ENCODE measurements at regions not wholly inside any gene's neighbourhood (a gene's known extent, or its start where the extent isn't known, plus 50 kb on each side); places are given as distances from the start of the nearest gene placed in this dataset.
"Not testable (repeated sequence)": the region's sequence is repeated elsewhere in the genome, so short reads cannot be mapped to it uniquely, and the experiment has no call there.

DNA sequence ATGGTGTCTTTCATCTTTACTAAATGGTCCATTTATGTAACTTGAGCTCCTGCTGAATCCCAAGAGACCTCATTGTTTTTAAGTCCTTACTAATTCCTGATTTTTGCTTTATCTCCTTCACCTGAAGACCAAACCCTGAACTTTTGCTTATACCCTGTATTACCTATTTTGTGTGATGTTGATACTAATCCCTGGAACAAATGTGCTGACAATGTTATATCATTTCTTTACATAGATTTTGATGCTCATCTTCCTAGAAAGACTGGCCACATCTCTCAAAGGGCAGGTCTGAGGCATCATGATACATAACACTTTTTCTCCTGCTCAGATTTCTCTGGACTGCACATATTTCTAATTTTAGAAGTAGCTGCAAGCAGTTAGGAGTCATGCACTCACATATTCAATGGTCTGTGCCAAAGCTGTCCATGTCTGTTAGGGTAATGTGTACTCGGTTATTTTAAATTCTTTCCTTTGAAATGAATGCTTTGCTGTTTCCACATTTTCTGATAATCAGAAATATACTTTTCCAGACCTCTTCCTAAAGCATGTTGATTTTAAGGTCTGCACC lies 427.9 kb upstream of the HNRNPA3 start:
- ChIA-PET POLR2A (no interaction called here), CTCF (no interaction called here)
- DNase-seq (ENCODE audit: low read depth, low spot score), result no peak
- TF ChIP-seq, protein P1, sequence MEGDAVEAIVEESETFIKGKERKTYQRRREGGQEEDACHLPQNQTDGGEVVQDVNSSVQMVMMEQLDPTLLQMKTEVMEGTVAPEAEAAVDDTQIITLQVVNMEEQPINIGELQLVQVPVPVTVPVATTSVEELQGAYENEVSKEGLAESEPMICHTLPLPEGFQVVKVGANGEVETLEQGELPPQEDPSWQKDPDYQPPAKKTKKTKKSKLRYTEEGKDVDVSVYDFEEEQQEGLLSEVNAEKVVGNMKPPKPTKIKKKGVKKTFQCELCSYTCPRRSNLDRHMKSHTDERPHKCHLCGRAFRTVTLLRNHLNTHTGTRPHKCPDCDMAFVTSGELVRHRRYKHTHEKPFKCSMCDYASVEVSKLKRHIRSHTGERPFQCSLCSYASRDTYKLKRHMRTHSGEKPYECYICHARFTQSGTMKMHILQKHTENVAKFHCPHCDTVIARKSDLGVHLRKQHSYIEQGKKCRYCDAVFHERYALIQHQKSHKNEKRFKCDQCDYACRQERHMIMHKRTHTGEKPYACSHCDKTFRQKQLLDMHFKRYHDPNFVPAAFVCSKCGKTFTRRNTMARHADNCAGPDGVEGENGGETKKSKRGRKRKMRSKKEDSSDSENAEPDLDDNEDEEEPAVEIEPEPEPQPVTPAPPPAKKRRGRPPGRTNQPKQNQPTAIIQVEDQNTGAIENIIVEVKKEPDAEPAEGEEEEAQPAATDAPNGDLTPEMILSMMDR (IDR thresholded peaks at IDR 0.05; ENCODE audit: insufficient read depth, low read length, missing control alignments), result no peak
- no peak overlapping the region for H3K4me3 ChIP-seq (ENCODE audit: low read depth, low read length)

DNA sequence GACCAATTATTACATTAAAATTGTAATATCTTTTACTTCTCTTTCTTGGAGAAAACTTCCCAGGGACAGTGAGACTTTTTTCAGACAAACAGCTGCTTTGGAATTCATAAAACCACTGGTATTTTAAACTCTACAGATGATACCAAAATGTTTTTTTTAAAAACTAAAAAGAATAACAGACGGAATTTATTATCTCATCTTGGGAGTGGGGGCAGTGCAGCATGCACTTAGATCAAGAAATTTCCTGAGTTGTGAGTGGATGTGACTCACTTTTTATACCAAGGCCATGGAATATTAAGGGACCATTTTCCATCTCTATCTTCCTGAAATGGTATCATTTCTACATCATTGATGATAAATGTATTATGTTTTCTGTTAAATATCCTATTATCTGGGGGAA lies 422.8 kb upstream of the HNRNPA3 start:
- H3K4me3 ChIP-seq (ENCODE audit: low read depth, low read length), result no peak overlapping the region
- TF ChIP-seq, protein P1 (IDR thresholded peaks at IDR 0.05; ENCODE audit: insufficient read depth, low read length, missing control alignments), result no peak
- POLR2A ChIA-PET, result no interaction called here
- DNase-seq (ENCODE audit: low read depth, low spot score), result no peak
- CTCF ChIA-PET, result interaction anchor here (0.7 kb wide), 1 partner anchor 25 kb away, joined by 3 read pairs; no protein-coding TSS in a partner anchor

- DNase-seq (ENCODE audit: low read depth, low spot score), result no peak
- no peak overlapping the region for H3K4me3 ChIP-seq (ENCODE audit: low read depth, low read length)
- TF ChIP-seq, protein P1 (IDR thresholded peaks at IDR 0.05; ENCODE audit: insufficient read depth, low read length, missing control alignments), result no peak
- ChIA-PET CTCF (no interaction called here), POLR2A (no interaction called here)
These were observed 422.1 kb upstream of the HNRNPA3 start for GRCh38 chr2:176790468-176790867.

- TF ChIP-seq, protein P1 (IDR thresholded peaks at IDR 0.05; ENCODE audit: insufficient read depth, low read length, missing control alignments), result no peak
- H3K4me3 ChIP-seq (ENCODE audit: low read depth, low read length), result no peak overlapping the region
- CTCF ChIA-PET, result interaction anchor here (1.1 to 1.2 kb wide), 2 partner anchors 10 to 667 kb away, joined by 3 to 4 read pairs; no protein-coding TSS in a partner anchor
- DNase-seq (ENCODE audit: low read depth, low spot score), result no peak
- POLR2A ChIA-PET, result no interaction called here
These were observed 418.8 kb upstream of the HNRNPA3 start for GRCh38 chr2:176793792-176794191.

DNA sequence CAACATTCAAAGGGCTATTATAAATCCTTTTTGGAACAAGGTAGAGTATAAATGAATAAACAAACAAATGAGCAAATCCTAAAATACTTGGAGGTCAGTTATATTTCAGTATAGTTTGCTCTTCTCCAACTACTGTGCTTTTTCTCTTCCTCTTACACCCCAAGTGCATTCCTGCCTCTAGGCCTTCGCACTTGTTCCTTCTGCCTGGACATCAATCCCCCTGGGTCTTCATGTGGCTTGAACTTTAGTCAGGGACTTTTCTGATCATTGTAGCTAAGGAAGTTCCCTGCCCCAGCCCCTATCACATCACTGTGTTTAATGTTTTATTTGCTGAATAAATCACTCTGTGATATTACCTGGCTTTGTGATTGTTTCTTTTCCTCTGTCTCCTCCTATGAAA lies 418.2 kb upstream of the HNRNPA3 start:
- no peak for DNase-seq (ENCODE audit: low read depth, low spot score)
- POLR2A ChIA-PET, result no interaction called here
- H3K4me3 ChIP-seq (ENCODE audit: low read depth, low read length), result no peak overlapping the region
- TF ChIP-seq, protein P1 (IDR thresholded peaks at IDR 0.05; ENCODE audit: insufficient read depth, low read length, missing control alignments), result no peak
- CTCF ChIA-PET, result no interaction called here

DNA sequence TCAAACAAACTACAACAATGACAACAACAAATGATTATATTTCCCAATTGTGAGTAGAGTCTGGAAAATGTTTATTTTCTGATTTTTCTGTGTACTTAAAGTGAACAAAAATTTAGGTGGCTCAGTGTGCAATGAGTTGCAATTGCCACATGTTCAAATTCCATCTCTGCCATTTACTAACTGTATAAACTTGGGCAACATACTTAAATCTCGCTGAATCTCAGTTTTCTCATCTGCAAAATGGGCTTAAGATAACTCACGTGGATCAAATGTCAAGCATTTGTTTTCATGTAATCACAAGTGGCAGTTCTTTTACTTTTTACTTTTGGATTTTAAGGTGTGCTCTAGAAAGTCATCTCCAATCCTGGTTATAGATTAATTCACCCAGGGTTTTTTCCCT lies 416.8 kb upstream of the HNRNPA3 start:
- ChIA-PET CTCF (no interaction called here), POLR2A (no interaction called here)
- TF ChIP-seq, protein P1 (IDR thresholded peaks at IDR 0.05; ENCODE audit: insufficient read depth, low read length, missing control alignments), result no peak
- H3K4me3 ChIP-seq (ENCODE audit: low read depth, low read length), result no peak overlapping the region
- no peak for DNase-seq (ENCODE audit: low read depth, low spot score)

DNA sequence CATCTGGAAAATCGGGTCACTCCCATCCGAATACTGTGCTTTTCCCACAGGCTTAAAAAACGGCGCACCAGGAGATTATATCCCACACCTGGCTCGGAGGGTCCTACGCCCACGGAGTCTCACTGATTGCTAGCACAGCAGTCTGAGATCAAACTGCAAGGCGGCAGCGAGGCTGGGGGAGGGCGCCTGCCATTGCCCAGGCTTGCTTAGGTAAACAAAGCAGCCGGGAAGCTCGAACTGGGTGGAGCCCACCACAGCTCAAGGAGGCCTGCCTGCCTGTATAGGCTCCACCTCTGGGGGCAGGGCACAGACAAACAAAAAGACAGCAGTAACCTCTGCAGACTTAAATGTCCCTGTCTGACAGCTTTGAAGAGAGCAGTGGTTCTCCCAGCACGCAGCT lies 415.9 kb upstream of the HNRNPA3 start:
- CTCF ChIA-PET; POLR2A ChIA-PET; H3K4me3 ChIP-seq (ENCODE audit: low read depth, low read length): not testable (repeated sequence)

More for the DNA sequence above, 415.9 kb upstream of the HNRNPA3 start:
- not testable (repeated sequence) for DNase-seq (ENCODE audit: low read depth, low spot score)

Measured in AG04449 (cell line).